OCI-LY7 (cell line): ENCODE measurements at regions not wholly inside any gene's neighbourhood (a gene's known extent, or its start where the extent isn't known, plus 50 kb on each side); places are given as distances from the start of the nearest gene placed in this dataset.

Source experiments
- EZH2phosphoT487 ChIP-seq: fragments of 200-600 bp; sonication (generic); IDR thresholded peaks from 2 replicates; pipeline ENCODE4 v1.6.1; 2018; ENCODE audit warnings: low read depth, borderline replicate concordance, mild to moderate bottlenecking, mixed run types, antibody characterized with exemption, low read length, moderate library complexity, mixed read lengths
- TF ChIP-seq, protein P1 (sequence below): fragments of 200-600 bp; sonication (generic); conservative IDR thresholded peaks from 2 replicates; pipeline ENCODE4 v1.5.1; 2014; ENCODE audit warnings: mild to moderate bottlenecking, antibody characterized with exemption, low read length, moderate library complexity, mixed read lengths

DNA sequence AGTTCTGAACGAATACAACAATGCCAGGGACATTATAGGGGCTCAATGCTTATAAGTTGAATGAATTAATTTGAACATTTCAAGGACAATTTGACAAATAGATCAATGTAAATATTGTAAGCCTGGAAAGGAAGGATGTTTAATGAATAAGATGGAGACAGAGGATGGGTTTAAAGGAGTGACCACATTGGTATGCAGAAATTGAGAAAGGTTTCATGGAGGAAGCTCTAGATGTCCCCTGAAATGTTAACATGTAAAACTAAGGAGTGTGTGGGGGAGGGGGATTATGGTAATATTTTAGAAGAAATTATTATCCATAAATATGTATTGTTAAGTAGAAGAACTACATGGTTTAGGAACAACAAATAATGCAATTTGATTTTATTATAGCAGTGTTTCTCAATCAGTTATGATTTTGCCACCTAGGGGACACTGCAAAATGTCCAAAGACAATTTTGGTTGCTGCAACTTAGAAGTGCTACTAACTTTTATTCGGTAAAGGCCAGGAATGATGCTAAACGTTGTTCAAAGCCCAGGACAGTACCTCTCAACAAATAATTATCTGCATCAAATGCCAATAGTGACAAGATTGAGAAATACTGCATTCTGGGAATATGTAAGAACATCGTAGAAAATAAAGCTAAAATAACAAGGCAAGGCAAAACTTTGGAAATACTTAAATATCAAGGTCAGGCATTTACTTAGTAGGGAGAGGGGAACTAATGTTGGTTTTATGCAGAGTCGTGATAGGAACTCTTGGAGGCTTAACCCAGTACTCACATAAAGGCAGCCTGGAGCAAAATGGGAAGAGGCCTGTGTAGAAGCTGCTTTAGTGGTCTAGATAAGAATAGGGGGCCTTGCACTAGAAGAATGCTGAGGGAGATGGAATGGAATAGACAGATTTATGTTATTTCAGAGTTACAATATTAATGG lies 686.9 kb upstream of the CITED2 start:
- TF ChIP-seq, protein P1, sequence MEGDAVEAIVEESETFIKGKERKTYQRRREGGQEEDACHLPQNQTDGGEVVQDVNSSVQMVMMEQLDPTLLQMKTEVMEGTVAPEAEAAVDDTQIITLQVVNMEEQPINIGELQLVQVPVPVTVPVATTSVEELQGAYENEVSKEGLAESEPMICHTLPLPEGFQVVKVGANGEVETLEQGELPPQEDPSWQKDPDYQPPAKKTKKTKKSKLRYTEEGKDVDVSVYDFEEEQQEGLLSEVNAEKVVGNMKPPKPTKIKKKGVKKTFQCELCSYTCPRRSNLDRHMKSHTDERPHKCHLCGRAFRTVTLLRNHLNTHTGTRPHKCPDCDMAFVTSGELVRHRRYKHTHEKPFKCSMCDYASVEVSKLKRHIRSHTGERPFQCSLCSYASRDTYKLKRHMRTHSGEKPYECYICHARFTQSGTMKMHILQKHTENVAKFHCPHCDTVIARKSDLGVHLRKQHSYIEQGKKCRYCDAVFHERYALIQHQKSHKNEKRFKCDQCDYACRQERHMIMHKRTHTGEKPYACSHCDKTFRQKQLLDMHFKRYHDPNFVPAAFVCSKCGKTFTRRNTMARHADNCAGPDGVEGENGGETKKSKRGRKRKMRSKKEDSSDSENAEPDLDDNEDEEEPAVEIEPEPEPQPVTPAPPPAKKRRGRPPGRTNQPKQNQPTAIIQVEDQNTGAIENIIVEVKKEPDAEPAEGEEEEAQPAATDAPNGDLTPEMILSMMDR, result no peak
- no peak for TF ChIP-seq EZH2phosphoT487
